ENCODE measurements at regions not wholly inside any gene's neighbourhood (a gene's known extent, or its start where the extent isn't known, plus 50 kb on each side); places are given as distances from the start of the nearest gene placed in this dataset.

- TF ChIP-seq GATA3 (IDR thresholded peaks at IDR 0.05; ENCODE audit: low read depth, low read length) (no peak), GATA2 (IDR thresholded peaks at IDR 0.05; ENCODE audit: low read depth, low read length) (no peak)
These were observed 421.0 kb downstream of the ADGRL2 start for GRCh38 chr1:82221721-82222120.
